ENCODE measurements at regions not wholly inside any gene's neighbourhood (a gene's known extent, or its start where the extent isn't known, plus 50 kb on each side); places are given as distances from the start of the nearest gene placed in this dataset.

DNA sequence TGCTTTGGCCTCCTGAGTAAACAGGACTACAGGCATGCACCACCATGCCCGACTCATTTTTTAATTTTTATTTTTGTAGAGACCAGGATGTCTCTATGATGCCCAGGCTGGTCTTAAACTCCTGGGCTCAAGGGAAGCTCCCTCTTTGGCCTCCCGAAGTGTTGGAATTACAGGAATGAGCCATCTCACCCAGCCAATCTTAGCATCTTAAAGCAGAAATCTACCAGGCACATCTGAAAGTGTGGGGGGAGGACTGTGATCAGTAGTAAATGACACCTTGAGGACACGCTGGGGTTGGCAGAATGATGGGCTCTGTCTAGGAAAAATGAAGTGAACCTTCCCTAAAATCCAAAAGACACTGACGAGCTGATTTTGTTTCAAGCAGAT, 149.2 kb downstream of the SPATA18 start:
- no peak overlapping the region for H3K4me3 ChIP-seq (replicated peaks; ENCODE audit: insufficient read depth, low read length)
- TF ChIP-seq GABPA (IDR thresholded peaks at IDR 0.05; ENCODE audit: low read depth) (no peak), SPI1 (IDR thresholded peaks at IDR 0.05; ENCODE audit: borderline replicate concordance, low read depth) (no peak), POLR2AphosphoS5 (IDR thresholded peaks at IDR 0.05; ENCODE audit: low read depth) (no peak)
- TF ChIP-seq, protein P1, sequence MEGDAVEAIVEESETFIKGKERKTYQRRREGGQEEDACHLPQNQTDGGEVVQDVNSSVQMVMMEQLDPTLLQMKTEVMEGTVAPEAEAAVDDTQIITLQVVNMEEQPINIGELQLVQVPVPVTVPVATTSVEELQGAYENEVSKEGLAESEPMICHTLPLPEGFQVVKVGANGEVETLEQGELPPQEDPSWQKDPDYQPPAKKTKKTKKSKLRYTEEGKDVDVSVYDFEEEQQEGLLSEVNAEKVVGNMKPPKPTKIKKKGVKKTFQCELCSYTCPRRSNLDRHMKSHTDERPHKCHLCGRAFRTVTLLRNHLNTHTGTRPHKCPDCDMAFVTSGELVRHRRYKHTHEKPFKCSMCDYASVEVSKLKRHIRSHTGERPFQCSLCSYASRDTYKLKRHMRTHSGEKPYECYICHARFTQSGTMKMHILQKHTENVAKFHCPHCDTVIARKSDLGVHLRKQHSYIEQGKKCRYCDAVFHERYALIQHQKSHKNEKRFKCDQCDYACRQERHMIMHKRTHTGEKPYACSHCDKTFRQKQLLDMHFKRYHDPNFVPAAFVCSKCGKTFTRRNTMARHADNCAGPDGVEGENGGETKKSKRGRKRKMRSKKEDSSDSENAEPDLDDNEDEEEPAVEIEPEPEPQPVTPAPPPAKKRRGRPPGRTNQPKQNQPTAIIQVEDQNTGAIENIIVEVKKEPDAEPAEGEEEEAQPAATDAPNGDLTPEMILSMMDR (IDR thresholded peaks at IDR 0.05; ENCODE audit: insufficient read depth, low read length) = no peak
- TF ChIP-seq, protein P2, sequence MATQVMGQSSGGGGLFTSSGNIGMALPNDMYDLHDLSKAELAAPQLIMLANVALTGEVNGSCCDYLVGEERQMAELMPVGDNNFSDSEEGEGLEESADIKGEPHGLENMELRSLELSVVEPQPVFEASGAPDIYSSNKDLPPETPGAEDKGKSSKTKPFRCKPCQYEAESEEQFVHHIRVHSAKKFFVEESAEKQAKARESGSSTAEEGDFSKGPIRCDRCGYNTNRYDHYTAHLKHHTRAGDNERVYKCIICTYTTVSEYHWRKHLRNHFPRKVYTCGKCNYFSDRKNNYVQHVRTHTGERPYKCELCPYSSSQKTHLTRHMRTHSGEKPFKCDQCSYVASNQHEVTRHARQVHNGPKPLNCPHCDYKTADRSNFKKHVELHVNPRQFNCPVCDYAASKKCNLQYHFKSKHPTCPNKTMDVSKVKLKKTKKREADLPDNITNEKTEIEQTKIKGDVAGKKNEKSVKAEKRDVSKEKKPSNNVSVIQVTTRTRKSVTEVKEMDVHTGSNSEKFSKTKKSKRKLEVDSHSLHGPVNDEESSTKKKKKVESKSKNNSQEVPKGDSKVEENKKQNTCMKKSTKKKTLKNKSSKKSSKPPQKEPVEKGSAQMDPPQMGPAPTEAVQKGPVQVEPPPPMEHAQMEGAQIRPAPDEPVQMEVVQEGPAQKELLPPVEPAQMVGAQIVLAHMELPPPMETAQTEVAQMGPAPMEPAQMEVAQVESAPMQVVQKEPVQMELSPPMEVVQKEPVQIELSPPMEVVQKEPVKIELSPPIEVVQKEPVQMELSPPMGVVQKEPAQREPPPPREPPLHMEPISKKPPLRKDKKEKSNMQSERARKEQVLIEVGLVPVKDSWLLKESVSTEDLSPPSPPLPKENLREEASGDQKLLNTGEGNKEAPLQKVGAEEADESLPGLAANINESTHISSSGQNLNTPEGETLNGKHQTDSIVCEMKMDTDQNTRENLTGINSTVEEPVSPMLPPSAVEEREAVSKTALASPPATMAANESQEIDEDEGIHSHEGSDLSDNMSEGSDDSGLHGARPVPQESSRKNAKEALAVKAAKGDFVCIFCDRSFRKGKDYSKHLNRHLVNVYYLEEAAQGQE (IDR thresholded peaks at IDR 0.05; ENCODE audit: insufficient replicate concordance, low read depth) = no peak
- no peak overlapping the region for H3K27ac ChIP-seq (replicated peaks)
- H3K27me3 ChIP-seq (ENCODE audit: insufficient read depth, poor library complexity, severe bottlenecking) = no peaks in the 10 kb centered on the region
- no peak for DNase-seq (ENCODE audit: low read depth in 1 of 2, low spot score in 1 of 2)

DNA sequence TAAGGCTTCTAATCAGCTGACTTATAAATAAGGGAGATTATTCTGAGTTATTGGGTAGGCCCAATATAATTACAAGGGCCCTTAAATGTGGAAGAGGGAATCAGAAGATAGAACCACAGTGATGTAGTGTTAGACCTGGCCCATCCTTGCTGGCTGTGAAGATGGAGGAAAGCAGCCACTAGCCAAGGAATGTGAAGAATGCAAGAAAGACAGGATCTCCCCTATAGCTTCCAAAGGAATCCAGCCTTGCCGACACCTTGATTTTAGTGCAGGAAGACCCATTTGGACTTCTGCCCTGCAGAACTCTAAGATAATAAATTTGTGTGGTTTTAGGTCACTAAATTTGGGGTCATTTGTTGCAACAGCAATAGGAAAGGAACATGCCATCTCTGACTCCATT, 150.6 kb downstream of the SPATA18 start:
- no peaks in the 10 kb centered on the region for H3K27me3 ChIP-seq (ENCODE audit: insufficient read depth, poor library complexity, severe bottlenecking)
- H3K4me3 ChIP-seq (replicated peaks; ENCODE audit: insufficient read depth, low read length) = no peak overlapping the region
- TF ChIP-seq, protein P1 (IDR thresholded peaks at IDR 0.05; ENCODE audit: insufficient read depth, low read length) = no peak
- TF ChIP-seq POLR2AphosphoS5 (IDR thresholded peaks at IDR 0.05; ENCODE audit: low read depth) = no peak
- TF ChIP-seq SPI1 (IDR thresholded peaks at IDR 0.05; ENCODE audit: borderline replicate concordance, low read depth) = no peak
- TF ChIP-seq, protein P2 (IDR thresholded peaks at IDR 0.05; ENCODE audit: insufficient replicate concordance, low read depth) = no peak
- TF ChIP-seq GABPA (IDR thresholded peaks at IDR 0.05; ENCODE audit: low read depth) = no peak
- no peak for DNase-seq (ENCODE audit: low read depth in 1 of 2, low spot score in 1 of 2)
- no peak overlapping the region for H3K27ac ChIP-seq (replicated peaks)

DNA sequence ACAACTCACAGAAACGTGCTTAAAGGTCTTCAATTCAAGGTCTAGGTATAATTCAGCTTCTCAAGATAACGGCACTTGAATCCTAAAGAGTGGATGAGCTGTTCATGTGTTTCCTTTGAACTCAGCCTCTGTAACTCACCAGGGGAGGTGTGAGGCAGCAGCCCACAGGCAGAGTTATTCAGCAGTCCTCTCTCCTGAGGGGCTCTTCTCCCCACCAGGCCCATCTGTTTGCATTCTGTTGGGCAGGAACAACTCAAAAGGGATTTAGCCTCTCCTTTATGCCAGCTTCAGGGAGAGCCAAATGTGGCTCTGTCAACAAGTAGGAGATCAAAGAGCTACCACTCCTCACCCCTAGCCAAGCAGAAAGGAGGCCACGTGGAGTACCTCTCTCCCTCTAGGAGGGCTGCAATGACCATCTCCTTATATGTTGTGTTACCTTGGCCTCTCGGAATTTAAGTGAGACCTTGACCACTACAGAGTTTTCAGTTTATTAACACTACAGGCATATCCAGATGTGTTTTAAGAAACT, 151.2 kb downstream of the SPATA18 start:
- no peak overlapping the region for H3K4me3 ChIP-seq (replicated peaks; ENCODE audit: insufficient read depth, low read length)
- no peak for DNase-seq (ENCODE audit: low read depth in 1 of 2, low spot score in 1 of 2)
- TF ChIP-seq, protein P1 (IDR thresholded peaks at IDR 0.05; ENCODE audit: insufficient read depth, low read length) = no peak
- TF ChIP-seq, protein P2 (IDR thresholded peaks at IDR 0.05; ENCODE audit: insufficient replicate concordance, low read depth) = no peak
- TF ChIP-seq POLR2AphosphoS5 (IDR thresholded peaks at IDR 0.05; ENCODE audit: low read depth) (no peak), GABPA (IDR thresholded peaks at IDR 0.05; ENCODE audit: low read depth) (no peak), SPI1 (IDR thresholded peaks at IDR 0.05; ENCODE audit: borderline replicate concordance, low read depth) (no peak)
- H3K27ac ChIP-seq (replicated peaks) = no peak overlapping the region
- no peaks in the 10 kb centered on the region for H3K27me3 ChIP-seq (ENCODE audit: insufficient read depth, poor library complexity, severe bottlenecking)
